ENCODE measurements at regions not wholly inside any gene's neighbourhood (a gene's known extent, or its start where the extent isn't known, plus 50 kb on each side); places are given as distances from the start of the nearest gene placed in this dataset.

- TF ChIP-seq EZH2phosphoT487 (IDR thresholded peaks at IDR 0.05; ENCODE audit: insufficient read depth, low read depth) (no peak), EZH2 (IDR thresholded peaks at IDR 0.05; ENCODE audit: insufficient read depth, poor library complexity, severe bottlenecking) (no peak)
- Histone ChIP-seq H3K27me3 (replicated peaks; ENCODE audit: insufficient read depth) (no peaks in the 10 kb centered on the region), H4K20me1 (ENCODE audit: insufficient read depth) (no peaks in the 10 kb centered on the region), H3K4me1 (ENCODE audit: insufficient read depth) (no peaks in the 10 kb centered on the region), H3K79me2 (ENCODE audit: insufficient read depth) (no peaks in the 10 kb centered on the region), H3K36me3 (ENCODE audit: low read depth) (no peaks in the 10 kb centered on the region), H3K4me2 (ENCODE audit: unreplicated experiment) (no peak overlapping the region), H2AFZ (no peak overlapping the region), H3F3A (ENCODE audit: insufficient read depth) (no peaks in the 10 kb centered on the region), H3K9ac (no peak overlapping the region), H3K9me2 (ENCODE audit: insufficient read depth) (no peaks in the 10 kb centered on the region), H3K9me3 (ENCODE audit: low read depth) (no peaks in the 10 kb centered on the region), H3K27ac (no peak overlapping the region), H3K4me3 (no peak overlapping the region)
- in situ Hi-C loops (cut with MboI): no loop called here
- WGBS, 2 experiments (ENCODE audit: low coverage in 1 of 2, low lambda C conversion rate in 2 of 2, missing lambda C conversion rate in 2 of 2): 90 to 98% methylated on average over 2 of the region's 2 CpGs
- no peak for DNase-seq
Observed at GRCh38 chr16:54366943-54367342, 80.4 kb upstream of the IRX3 start.

GRCh38 chr16:54365990-54366634 is 79.5 kb upstream of the IRX3 start:
- no peak overlapping the region for H3K4me2 ChIP-seq (ENCODE audit: unreplicated experiment)
- H3K9me2 ChIP-seq (ENCODE audit: insufficient read depth): no peaks in the 10 kb centered on the region
- H3K79me2 ChIP-seq (ENCODE audit: insufficient read depth): no peaks in the 10 kb centered on the region
- no peak overlapping the region for H2AFZ ChIP-seq
- DNase-seq: no peak
- no peak overlapping the region for H3K9ac ChIP-seq
- no peaks in the 10 kb centered on the region for H4K20me1 ChIP-seq (ENCODE audit: insufficient read depth)
- WGBS, 2 experiments (ENCODE audit: low coverage in 1 of 2, low lambda C conversion rate in 2 of 2, missing lambda C conversion rate in 2 of 2): 86 to 91% methylated on average over 10 of the region's 10 CpGs
- H3K27me3 ChIP-seq (replicated peaks; ENCODE audit: insufficient read depth): no peaks in the 10 kb centered on the region
- TF ChIP-seq EZH2phosphoT487 (IDR thresholded peaks at IDR 0.05; ENCODE audit: insufficient read depth, low read depth) (no peak), EZH2 (IDR thresholded peaks at IDR 0.05; ENCODE audit: insufficient read depth, poor library complexity, severe bottlenecking) (no peak)
- H3K4me3 ChIP-seq: no peak overlapping the region
- in situ Hi-C loops (cut with MboI): no loop called here
- no peaks in the 10 kb centered on the region for H3K4me1 ChIP-seq (ENCODE audit: insufficient read depth)
- H3K27ac ChIP-seq: no peak overlapping the region
- H3K36me3 ChIP-seq (ENCODE audit: low read depth): no peaks in the 10 kb centered on the region
- H3F3A ChIP-seq (ENCODE audit: insufficient read depth): no peaks in the 10 kb centered on the region
- no peaks in the 10 kb centered on the region for H3K9me3 ChIP-seq (ENCODE audit: low read depth)

GRCh38 chr16:54363766-54364165 is 77.2 kb upstream of the IRX3 start:
- TF ChIP-seq EZH2 (IDR thresholded peaks at IDR 0.05; ENCODE audit: insufficient read depth, poor library complexity, severe bottlenecking): no peak
- no peak for TF ChIP-seq EZH2phosphoT487 (IDR thresholded peaks at IDR 0.05; ENCODE audit: insufficient read depth, low read depth)
- Histone ChIP-seq H3K4me3 (no peak overlapping the region), H3K4me2 (ENCODE audit: unreplicated experiment) (no peak overlapping the region), H3K36me3 (ENCODE audit: low read depth) (no peaks in the 10 kb centered on the region), H3K4me1 (ENCODE audit: insufficient read depth) (no peaks in the 10 kb centered on the region), H3K27ac (no peak overlapping the region), H2AFZ (no peak overlapping the region), H3F3A (ENCODE audit: insufficient read depth) (no peaks in the 10 kb centered on the region), H3K9me2 (ENCODE audit: insufficient read depth) (no peaks in the 10 kb centered on the region), H4K20me1 (ENCODE audit: insufficient read depth) (no peaks in the 10 kb centered on the region), H3K9me3 (ENCODE audit: low read depth) (no peaks in the 10 kb centered on the region), H3K9ac (no peak overlapping the region), H3K27me3 (replicated peaks; ENCODE audit: insufficient read depth) (no peaks in the 10 kb centered on the region), H3K79me2 (ENCODE audit: insufficient read depth) (no peaks in the 10 kb centered on the region)
- 88 to 97% methylated on average over 6 of the region's 6 CpGs for WGBS, 2 experiments (ENCODE audit: low coverage in 1 of 2, low lambda C conversion rate in 2 of 2, missing lambda C conversion rate in 2 of 2)
- in situ Hi-C loops (cut with MboI): no loop called here
- no peak for DNase-seq

- no peak overlapping the region for H2AFZ ChIP-seq
- no peaks in the 10 kb centered on the region for H3K4me1 ChIP-seq (ENCODE audit: insufficient read depth)
- no peak overlapping the region for H3K4me2 ChIP-seq (ENCODE audit: unreplicated experiment)
- no peak for DNase-seq
- no peaks in the 10 kb centered on the region for H3F3A ChIP-seq (ENCODE audit: insufficient read depth)
- no peaks in the 10 kb centered on the region for H3K9me3 ChIP-seq (ENCODE audit: low read depth)
- no peak overlapping the region for H3K4me3 ChIP-seq
- H3K9ac ChIP-seq: no peak overlapping the region
- no peaks in the 10 kb centered on the region for H3K79me2 ChIP-seq (ENCODE audit: insufficient read depth)
- H3K27ac ChIP-seq: no peak overlapping the region
- in situ Hi-C loops (cut with MboI): no loop called here
- H4K20me1 ChIP-seq (ENCODE audit: insufficient read depth): no peaks in the 10 kb centered on the region
- H3K27me3 ChIP-seq (replicated peaks; ENCODE audit: insufficient read depth): no peaks in the 10 kb centered on the region
- H3K9me2 ChIP-seq (ENCODE audit: insufficient read depth): no peaks in the 10 kb centered on the region
- WGBS, 2 experiments (ENCODE audit: low coverage in 1 of 2, low lambda C conversion rate in 2 of 2, missing lambda C conversion rate in 2 of 2): 73 to 74% methylated on average over 18 of the region's 18 CpGs
- TF ChIP-seq EZH2phosphoT487 (IDR thresholded peaks at IDR 0.05; ENCODE audit: insufficient read depth, low read depth): no peak
- no peak for TF ChIP-seq EZH2 (IDR thresholded peaks at IDR 0.05; ENCODE audit: insufficient read depth, poor library complexity, severe bottlenecking)
- H3K36me3 ChIP-seq (ENCODE audit: low read depth): no peaks in the 10 kb centered on the region
Observed at GRCh38 chr16:54362591-54363206, 76.1 kb upstream of the IRX3 start.

Measured in GM23248 (cell line).